ENCODE measurements at regions not wholly inside any gene's neighbourhood (a gene's known extent, or its start where the extent isn't known, plus 50 kb on each side); places are given as distances from the start of the nearest gene placed in this dataset.

DNA sequence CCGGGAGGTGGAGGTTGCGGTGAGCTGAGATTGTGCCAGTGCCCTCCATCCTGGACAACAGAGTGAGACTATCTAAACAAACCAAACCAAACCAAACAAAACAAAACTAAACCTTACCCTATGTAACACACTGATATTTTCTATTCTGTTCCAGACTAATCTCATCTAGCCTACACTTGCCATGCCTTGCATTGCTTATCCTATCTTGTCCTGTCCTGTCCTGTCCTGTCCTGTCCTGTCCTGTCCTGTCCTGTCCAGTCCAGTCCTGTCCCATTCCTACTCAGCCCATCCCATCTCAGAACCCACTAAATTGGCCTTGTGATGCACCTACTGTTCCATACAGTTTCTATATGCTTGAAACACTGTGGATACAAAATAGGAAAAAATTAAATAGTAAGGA is 64.7 kb upstream of the HDAC9 start:
- dilution Hi-C loops (cut with HindIII; ENCODE audit: low sequenced_read_pairs, unreplicated experiment) (no loop called here), in situ Hi-C loops (cut with MboI; ENCODE audit: low sequenced_read_pairs) (no loop called here)

More for the DNA sequence above, 64.7 kb upstream of the HDAC9 start:
- Histone ChIP-seq H3K79me1 (ENCODE audit: low read depth in 1 of 2, low read length in 2 of 2) (no peaks in the 10 kb centered on the region), H3K9ac (ENCODE audit: low read depth, low read length) (no peak overlapping the region), H3K4me2 (ENCODE audit: low read depth, low read length) (no peak overlapping the region), H3K23ac (ENCODE audit: low read depth, low read length) (peak overlapping the region; percentile 32; the same call in 1 of the 2 replicates), H3K4ac (ENCODE audit: low read depth, low read length) (peak overlapping the region; percentile 76), H2AK9ac (replicated peaks; ENCODE audit: low read depth, low read length, poor library complexity) (no peak overlapping the region), H4K8ac (ENCODE audit: low read depth in 2 of 2, low read length in 2 of 2) (peak overlapping the region in 1 of 2 experiments; percentile 38; a peak in 1 of 4 replicates), H3K56ac (ENCODE audit: extremely low read depth, insufficient read depth, low read length) (no peak overlapping the region; the same call in 1 of the 2 replicates), H3K4me1 (ENCODE audit: control insufficient read depth, insufficient read depth, low read length) (peaks cover 12% of the 10 kb centered on the region), H2BK120ac (ENCODE audit: low read depth, low read length) (peak overlapping the region; percentile 80), H3K27ac (ENCODE audit: insufficient read depth, low read length) (no peak overlapping the region), H2AFZ (replicated peaks; ENCODE audit: low read length, poor library complexity) (no peak overlapping the region), H3K36me3 (ENCODE audit: control insufficient read depth, insufficient read depth, low read length) (no peaks in the 10 kb centered on the region), H4K91ac (ENCODE audit: insufficient read depth, low read depth, low read length) (peak overlapping the region; percentile 50; the same call in 1 of the 2 replicates), H3K9me1 (ENCODE audit: insufficient read depth, low read length) (peaks cover 6% of the 10 kb centered on the region; the same call in 1 of the 2 replicates), H3K14ac (replicated peaks; ENCODE audit: low read depth, low read length) (peak overlapping the region; percentile 71), H2BK15ac (ENCODE audit: low read depth, low read length) (peak overlapping the region; percentile 90; the same call in 2 of the 3 replicates), H3K27me3 (ENCODE audit: control insufficient read depth, insufficient read depth, low read length) (no peaks in the 10 kb centered on the region), H2AK5ac (ENCODE audit: low read depth, low read length) (peak overlapping the region; percentile 98), H2BK5ac (ENCODE audit: low read depth, low read length, poor library complexity, severe bottlenecking) (peak overlapping the region; percentile 29), H4K20me1 (ENCODE audit: insufficient read depth, low read length) (no peaks in the 10 kb centered on the region), H4K5ac (ENCODE audit: low read depth, low read length) (peak overlapping the region; percentile 78; the same call in 1 of the 2 replicates), H3K18ac (ENCODE audit: low read depth, low read length) (peak overlapping the region; percentile 92; the same call in 1 of the 2 replicates), H3K4me3 (ENCODE audit: insufficient read depth, low read depth, low read length) (no peak overlapping the region), H3K9me3 (ENCODE audit: control insufficient read depth, insufficient read depth, low read length) (no peaks in the 10 kb centered on the region), H2BK20ac (ENCODE audit: low read depth, low read length) (peak overlapping the region; percentile 65)
- ATAC-seq (ENCODE audit: low read depth) (no peak), DNase-seq (no peak)
- ChIA-PET CTCF (no interaction called here), POLR2A (ENCODE audit: unreplicated experiment) (no interaction called here)
- intact Hi-C loops (cut with micrococcal nuclease), result no loop called here
- BruUV-seq (replicated peaks), result no TSS peak
- 90% methylated on average over 2 of the region's 2 CpGs; no CpG with 5 or more reads in 1 of the 2 experiments for WGBS, 2 experiments (ENCODE audit: extremely low coverage in 2 of 2, insufficient read length in 1 of 2)
- TF ChIP-seq MXI1 (IDR thresholded peaks at IDR 0.05; ENCODE audit: borderline replicate concordance, low read depth, low read length), result no peak
- no peak for TF ChIP-seq MAFK (IDR thresholded peaks at IDR 0.05; ENCODE audit: low read depth, low read length)

Measured in IMR-90 (cell line).